HepG2 (cell line): ENCODE measurements at regions not wholly inside any gene's neighbourhood (a gene's known extent, or its start where the extent isn't known, plus 50 kb on each side); places are given as distances from the start of the nearest gene placed in this dataset.

ENCODE experiments used
- ATAC-seq: fragments of 200-7000 bp; cut with Tn5 transposase; 3 replicates; pipeline ENCODE4 v1.9.1; 2020; ENCODE audit warnings: mild to moderate bottlenecking, moderate library complexity
- BruUV-seq: library from RNA; stranded (reverse); fragments of 400-500 nt; replicated peaks from 2 replicates; lab custom pipeline; 2021; lab: Mats Ljungman, UMichigan
- CTCF ChIA-PET: fragments of 300-600 bp; formaldehyde crosslinking; extraction: SDS; loops from one replicate; lab custom pipeline; 2021; ENCODE audit warnings: low total read pairs, inconsistent platforms, low intra/inter-chr PET ratio; lab: Yijun Ruan, JAX
- POLR2A ChIA-PET: fragments of 350-600 bp; sonication (Branson Sonifier 250); formaldehyde crosslinking; loops from one replicate; lab custom pipeline; 2020; ENCODE audit warnings: antibody characterized with exemption, inconsistent platforms; lab: Yijun Ruan, JAX
- DNase-seq: peaks from one replicate; pipeline ENCODE4 v3.0.0-alpha.2; 2015; ENCODE audit warnings: low spot score
- FAIRE-seq: peaks from 3 replicates; lab custom pipeline; 2011; peaks lifted over from hg19 to GRCh38; lab: Jason Lieb, UNC
- H2AFZ ChIP-seq: one replicate; pipeline ENCODE4 v1.6.1; 2011; ENCODE audit warnings: low read length, inconsistent platforms
- H3K27ac ChIP-seq: fragments of 300-600 bp; 3 replicates; pipeline ENCODE4 v1.8.0; 2011; ENCODE audit warnings: mixed run types, mild to moderate bottlenecking, mixed read lengths, low read length, inconsistent platforms; ENCODE audit not compliant: insufficient read depth; ENCODE audit errors: extremely low read length
- H3K27me3 ChIP-seq, 2 experiments: fragments of 200-600 bp in 1 of 2; 2 replicates in 1 of 2; 3 replicates in 1 of 2; pipeline versions ENCODE4 v1.6.0 to v1.8.0; 2011; ENCODE audit warnings: low read length in 2 of 2, mild to moderate bottlenecking in 2 of 2, moderate library complexity in 2 of 2, inconsistent platforms in 1 of 2; ENCODE audit not compliant: insufficient read depth in 2 of 2, control insufficient read depth in 1 of 2
- H3K36me3 ChIP-seq, 2 experiments: fragments of 200-600 bp in 1 of 2; replicated peaks in 1 of 2; 2 replicates in 1 of 2; 3 replicates in 1 of 2; pipeline versions ENCODE4 v1.5.1 to v1.8.0; 2011; ENCODE audit warnings: low read length in 2 of 2, inconsistent platforms in 1 of 2; ENCODE audit not compliant: insufficient read depth in 2 of 2, control insufficient read depth in 1 of 2
- H3K4me1 ChIP-seq: 2 replicates; pipeline ENCODE4 v1.5.1; 2012; ENCODE audit warnings: low read length, inconsistent platforms; ENCODE audit not compliant: insufficient read depth
- H3K4me2 ChIP-seq: 2 replicates; pipeline ENCODE4 v1.6.0; 2011; ENCODE audit warnings: low read depth, low read length, inconsistent platforms
- H3K4me3 ChIP-seq, 3 experiments: fragments of 200-600 bp in 1 of 3; sonication (generic), shearing (Covaris generic) in 1 of 3; replicated peaks in 1 of 3; 2 replicates each; pipeline ENCODE4 v1.5.1; 2011 to 2016; ENCODE audit warnings: low read length in 3 of 3, inconsistent platforms in 2 of 3, low read depth in 2 of 3, mild to moderate bottlenecking in 2 of 3, control low read depth in 1 of 3, mixed read lengths in 1 of 3; ENCODE audit not compliant: insufficient read depth in 1 of 3
- H3K79me2 ChIP-seq: one replicate; pipeline ENCODE4 v1.6.1; 2011; ENCODE audit warnings: low read length, inconsistent platforms; ENCODE audit not compliant: insufficient read depth
- H3K9ac ChIP-seq: 2 replicates; pipeline ENCODE4 v1.6.0; 2011; ENCODE audit warnings: mild to moderate bottlenecking, low read depth, low read length, inconsistent platforms; ENCODE audit not compliant: insufficient read depth
- H3K9me3 ChIP-seq: 2 replicates; pipeline ENCODE4 v1.5.1; 2012; ENCODE audit warnings: mild to moderate bottlenecking, low read length
- H4K20me1 ChIP-seq: 2 replicates; pipeline ENCODE4 v1.6.0; 2011; ENCODE audit warnings: inconsistent platforms, mild to moderate bottlenecking, low read length, moderate library complexity; ENCODE audit not compliant: insufficient read depth
- DMTF1 ChIP-seq: sonication (generic); formaldehyde crosslinking; IDR thresholded peaks from 2 replicates; pipeline ENCODE4 v1.4.0; 2020; ENCODE audit warnings: mild to moderate bottlenecking, missing genetic modification reagents
- ERF ChIP-seq: IDR thresholded peaks from 2 replicates; pipeline ENCODE4 v1.6.1; 2018; ENCODE audit warnings: missing biosample characterization, missing genetic modification reagents
- IKZF4 ChIP-seq: sonication (generic); formaldehyde crosslinking; IDR thresholded peaks from 2 replicates; pipeline ENCODE4 v1.5.1; 2020; ENCODE audit warnings: borderline replicate concordance, mild to moderate bottlenecking, low read depth, missing genetic modification reagents; ENCODE audit errors: not compliant biosample characterization
- SKIL ChIP-seq: sonication (generic); formaldehyde crosslinking; IDR thresholded peaks from 2 replicates; pipeline ENCODE4 v1.8.0; 2022; ENCODE audit warnings: missing genetic modification reagents, mild to moderate bottlenecking, moderate library complexity, borderline replicate concordance
- SMARCC2 ChIP-seq: fragments of 450-650 bp; IDR thresholded peaks from 2 replicates; pipeline ENCODE4 v1.6.1; 2017; ENCODE audit warnings: antibody characterized with exemption, mild to moderate bottlenecking
- WGBS: methylation state at CpG from one replicate; pipeline ENCODE4 v1.1.6; 2017; ENCODE audit warnings: low lambda C conversion rate; 5-methylcytosine and 5-hydroxymethylcytosine counted together
- in situ Hi-C: cut with HindIII; loops from 2 replicates; pipeline ENCODE4 v1.10.0; 2017; ENCODE audit warnings: low pct_unique_long_range_greater_than_20kb; ENCODE audit not compliant: extremely low pct_ligation_motif_present
- intact Hi-C: fragments of 100-400 bp; cut with micrococcal nuclease; formaldehyde crosslinking; loops from one replicate; pipeline ENCODE4 v1.10.0; 2022; ENCODE audit not compliant: unreplicated experiment

- CTCF ChIA-PET, result no interaction called here
- Histone ChIP-seq H3K27ac (no peak overlapping the region), H3K27me3 (no peaks in the 10 kb centered on the region), H3K36me3 (no peaks in the 10 kb centered on the region), H3K4me1 (no peaks in the 10 kb centered on the region), H3K4me3 (no peak overlapping the region), H4K20me1 (no peaks in the 10 kb centered on the region), H3K9ac (no peak overlapping the region), H3K79me2 (no peaks in the 10 kb centered on the region)
- FAIRE-seq (no peak), DNase-seq (no peak), ATAC-seq (no peak)
- no TSS peak for BruUV-seq
- POLR2A ChIA-PET, result no interaction called here
- intact Hi-C loops, result no loop called here
- in situ Hi-C loops, result no loop called here
- TF ChIP-seq ERF (no peak), SKIL (CRISPR knock-in tag) (no peak), SMARCC2 (no peak), DMTF1 (no peak), IKZF4 (CRISPR knock-in tag) (no peak)
- TF ChIP-seq, all 625 proteins: peak for 0
- peaks cover 22% of the 10 kb centered on the region for H3K9me3 ChIP-seq
- 9% methylated on average over 3 of the region's 3 CpGs for WGBS
- H3K4me2 ChIP-seq, result no peak overlapping the region
- no peak overlapping the region for H2AFZ ChIP-seq
These were observed 87.6 kb downstream of the CYRIA start for GRCh38 chr2:16578081-16578480.
